Lower leg skin (tissue), 3 donors: ENCODE measurements at regions not wholly inside any gene's neighbourhood (a gene's known extent, or its start where the extent isn't known, plus 50 kb on each side); places are given as distances from the start of the nearest gene placed in this dataset.

Source experiments
- POLR2A ChIP-seq, 2 donors: fragments of 450-650 bp; IDR thresholded peaks; one replicate each; pipeline ENCODE4 v1.6.1; 2016 to 2017; ENCODE audit warnings: antibody characterized with exemption in 2 of 2, mild to moderate bottlenecking in 1 of 2, moderate library complexity in 1 of 2
- TF ChIP-seq, protein P1 (sequence below), 3 donors: fragments of 450-650 bp; IDR thresholded peaks; one replicate each; pipeline ENCODE4 v1.5.1; 2016; ENCODE audit warnings: antibody characterized with exemption in 3 of 3, mild to moderate bottlenecking in 3 of 3, moderate library complexity in 2 of 3

DNA sequence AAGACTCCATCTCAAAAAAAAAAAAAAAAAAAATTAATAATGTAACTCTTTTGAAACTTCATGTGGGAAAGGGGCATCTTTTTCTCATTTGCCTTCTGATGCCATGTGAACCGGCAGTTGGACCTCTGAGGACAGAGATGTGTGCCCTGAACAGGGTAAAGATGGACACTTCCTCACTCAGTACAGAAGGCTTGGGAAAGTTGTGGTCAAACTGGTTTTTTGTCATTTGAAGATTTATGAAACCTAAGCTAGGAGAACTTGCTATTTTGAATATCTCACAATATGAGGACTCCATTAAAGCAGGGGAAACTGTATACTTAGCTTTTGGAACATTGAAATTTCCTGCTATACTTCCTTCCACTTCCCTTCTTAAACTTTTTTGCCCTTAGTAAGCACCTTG lies 147.5 kb upstream of the ALDH1B1 start:
- TF ChIP-seq, protein P1, sequence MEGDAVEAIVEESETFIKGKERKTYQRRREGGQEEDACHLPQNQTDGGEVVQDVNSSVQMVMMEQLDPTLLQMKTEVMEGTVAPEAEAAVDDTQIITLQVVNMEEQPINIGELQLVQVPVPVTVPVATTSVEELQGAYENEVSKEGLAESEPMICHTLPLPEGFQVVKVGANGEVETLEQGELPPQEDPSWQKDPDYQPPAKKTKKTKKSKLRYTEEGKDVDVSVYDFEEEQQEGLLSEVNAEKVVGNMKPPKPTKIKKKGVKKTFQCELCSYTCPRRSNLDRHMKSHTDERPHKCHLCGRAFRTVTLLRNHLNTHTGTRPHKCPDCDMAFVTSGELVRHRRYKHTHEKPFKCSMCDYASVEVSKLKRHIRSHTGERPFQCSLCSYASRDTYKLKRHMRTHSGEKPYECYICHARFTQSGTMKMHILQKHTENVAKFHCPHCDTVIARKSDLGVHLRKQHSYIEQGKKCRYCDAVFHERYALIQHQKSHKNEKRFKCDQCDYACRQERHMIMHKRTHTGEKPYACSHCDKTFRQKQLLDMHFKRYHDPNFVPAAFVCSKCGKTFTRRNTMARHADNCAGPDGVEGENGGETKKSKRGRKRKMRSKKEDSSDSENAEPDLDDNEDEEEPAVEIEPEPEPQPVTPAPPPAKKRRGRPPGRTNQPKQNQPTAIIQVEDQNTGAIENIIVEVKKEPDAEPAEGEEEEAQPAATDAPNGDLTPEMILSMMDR (IDR thresholded peaks at IDR 0.05) = no peak
- TF ChIP-seq POLR2A (IDR thresholded peaks at IDR 0.05) = no peak
